ENCODE measurements at regions not wholly inside any gene's neighbourhood (a gene's known extent, or its start where the extent isn't known, plus 50 kb on each side); places are given as distances from the start of the nearest gene placed in this dataset.

GRCh38 chr6:15953152-15953880 lies 175.6 kb upstream of the MYLIP start:
- no peaks in the 10 kb centered on the region for H3K36me3 ChIP-seq
- DNase-seq (no peak), ATAC-seq (no peak)
- H3K4me1 ChIP-seq = peaks cover 36% of the 10 kb centered on the region
- no peaks in the 10 kb centered on the region for H3K27me3 ChIP-seq
- intact Hi-C loops (cut with DNase I) = no loop called here
- no peak overlapping the region for H3K4me3 ChIP-seq
- TF ChIP-seq, protein P1, sequence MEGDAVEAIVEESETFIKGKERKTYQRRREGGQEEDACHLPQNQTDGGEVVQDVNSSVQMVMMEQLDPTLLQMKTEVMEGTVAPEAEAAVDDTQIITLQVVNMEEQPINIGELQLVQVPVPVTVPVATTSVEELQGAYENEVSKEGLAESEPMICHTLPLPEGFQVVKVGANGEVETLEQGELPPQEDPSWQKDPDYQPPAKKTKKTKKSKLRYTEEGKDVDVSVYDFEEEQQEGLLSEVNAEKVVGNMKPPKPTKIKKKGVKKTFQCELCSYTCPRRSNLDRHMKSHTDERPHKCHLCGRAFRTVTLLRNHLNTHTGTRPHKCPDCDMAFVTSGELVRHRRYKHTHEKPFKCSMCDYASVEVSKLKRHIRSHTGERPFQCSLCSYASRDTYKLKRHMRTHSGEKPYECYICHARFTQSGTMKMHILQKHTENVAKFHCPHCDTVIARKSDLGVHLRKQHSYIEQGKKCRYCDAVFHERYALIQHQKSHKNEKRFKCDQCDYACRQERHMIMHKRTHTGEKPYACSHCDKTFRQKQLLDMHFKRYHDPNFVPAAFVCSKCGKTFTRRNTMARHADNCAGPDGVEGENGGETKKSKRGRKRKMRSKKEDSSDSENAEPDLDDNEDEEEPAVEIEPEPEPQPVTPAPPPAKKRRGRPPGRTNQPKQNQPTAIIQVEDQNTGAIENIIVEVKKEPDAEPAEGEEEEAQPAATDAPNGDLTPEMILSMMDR (IDR thresholded peaks at IDR 0.05) = no peak
- no peak overlapping the region for H3K27ac ChIP-seq
- H3K9me3 ChIP-seq = no peaks in the 10 kb centered on the region

- no peak overlapping the region for H3K4me3 ChIP-seq
- intact Hi-C loops (cut with DNase I) = no loop called here
- DNase-seq (no peak), ATAC-seq (peak; percentile 30)
- no peaks in the 10 kb centered on the region for H3K36me3 ChIP-seq
- TF ChIP-seq, protein P1 (IDR thresholded peaks at IDR 0.05) = no peak
- H3K9me3 ChIP-seq = no peaks in the 10 kb centered on the region
- no peaks in the 10 kb centered on the region for H3K27me3 ChIP-seq
- H3K4me1 ChIP-seq = peaks cover 35% of the 10 kb centered on the region
- no peak overlapping the region for H3K27ac ChIP-seq
These were observed 176.4 kb upstream of the MYLIP start for GRCh38 chr6:15952231-15953151.

DNA sequence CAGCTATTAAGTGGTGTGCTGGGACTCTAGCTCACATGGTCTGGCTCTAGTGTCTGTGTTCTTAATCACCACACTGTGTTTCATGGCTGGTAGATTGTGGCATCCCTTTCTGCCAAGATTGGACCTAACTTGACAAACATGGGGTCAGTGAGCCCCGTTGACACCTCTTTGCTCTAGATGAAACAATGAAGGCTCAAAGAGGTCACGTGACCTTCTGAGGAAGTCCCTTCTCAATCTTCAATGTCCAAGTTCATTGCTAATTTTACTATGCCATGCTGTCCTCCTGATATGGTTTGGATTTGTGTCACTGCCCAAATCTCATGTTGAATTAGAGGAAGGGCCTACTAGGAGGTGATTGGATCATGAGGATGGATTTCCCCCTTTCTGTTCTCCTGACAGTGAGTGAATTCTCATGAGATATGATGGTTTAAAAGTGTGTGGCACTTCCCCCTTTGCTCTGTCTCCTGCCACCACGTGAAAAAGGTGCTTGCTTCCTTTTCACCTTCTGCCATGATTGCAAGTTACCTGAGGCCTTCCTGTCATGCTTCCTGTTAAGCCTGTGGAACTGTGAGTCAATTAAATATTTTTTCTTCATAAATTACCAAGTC lies 177.8 kb upstream of the MYLIP start:
- TF ChIP-seq, protein P1 (IDR thresholded peaks at IDR 0.05) = no peak
- peaks cover 21% of the 10 kb centered on the region for H3K4me1 ChIP-seq
- no peaks in the 10 kb centered on the region for H3K36me3 ChIP-seq
- DNase-seq = no peak
- H3K27ac ChIP-seq = no peak overlapping the region
- no peak for ATAC-seq
- no peak overlapping the region for H3K4me3 ChIP-seq
- H3K27me3 ChIP-seq = no peaks in the 10 kb centered on the region
- intact Hi-C loops (cut with DNase I) = no loop called here
- H3K9me3 ChIP-seq = no peaks in the 10 kb centered on the region

GRCh38 chr6:15949982-15950381 lies 178.9 kb upstream of the MYLIP start:
- TF ChIP-seq, protein P1 (IDR thresholded peaks at IDR 0.05) = no peak
- intact Hi-C loops (cut with DNase I) = no loop called here
- H3K36me3 ChIP-seq = no peaks in the 10 kb centered on the region
- H3K9me3 ChIP-seq = no peaks in the 10 kb centered on the region
- H3K4me3 ChIP-seq = no peak overlapping the region
- peaks cover 18% of the 10 kb centered on the region for H3K4me1 ChIP-seq
- H3K27me3 ChIP-seq = no peaks in the 10 kb centered on the region
- DNase-seq = no peak
- no peak for ATAC-seq
- no peak overlapping the region for H3K27ac ChIP-seq

DNA sequence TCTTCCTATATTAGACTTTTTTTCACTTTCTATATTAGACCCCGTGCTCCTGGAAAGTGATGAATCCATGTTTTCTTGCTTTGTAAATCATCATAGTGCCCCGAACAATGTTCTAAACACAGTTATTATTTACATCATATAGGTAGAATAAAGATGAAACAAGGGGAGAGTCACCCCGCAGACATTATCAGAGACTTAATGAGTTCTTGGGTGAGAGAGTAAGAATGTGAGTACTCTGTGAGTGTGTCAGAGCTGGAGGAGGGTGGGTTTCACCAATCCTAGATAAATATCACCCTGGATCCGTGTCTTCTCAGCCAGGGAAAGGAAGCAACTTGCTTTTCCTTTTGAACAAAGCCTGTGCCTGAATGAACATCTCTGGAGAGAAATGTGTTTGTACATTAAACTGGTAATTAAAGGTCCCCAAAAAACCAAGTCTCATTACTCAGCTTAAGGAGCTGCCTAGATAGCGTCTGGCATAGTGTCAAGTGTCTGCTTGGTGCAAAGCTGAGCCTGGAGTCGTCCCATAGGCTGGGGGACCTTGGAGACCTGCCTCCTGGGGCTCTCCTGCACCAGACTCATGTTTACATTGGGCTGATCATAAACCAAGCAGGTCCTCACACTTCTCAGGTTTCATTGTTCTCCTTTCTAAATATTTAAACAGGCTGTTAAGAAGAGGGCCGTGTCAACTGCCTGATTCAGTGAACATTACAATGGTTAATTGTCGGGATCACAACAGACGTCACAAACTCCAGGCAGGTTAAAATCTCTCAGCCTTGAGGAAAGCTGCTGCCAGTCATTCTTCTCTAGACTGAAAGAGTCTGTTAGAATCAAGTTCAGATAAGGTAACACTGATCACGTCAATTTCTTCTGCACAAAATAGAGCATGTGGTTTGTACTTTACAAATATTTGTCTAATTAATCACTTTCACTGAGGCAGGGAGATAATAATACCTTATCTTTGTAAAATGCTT lies 179.7 kb upstream of the MYLIP start:
- no peak overlapping the region for H3K4me3 ChIP-seq
- DNase-seq = peak; percentile 63
- no peaks in the 10 kb centered on the region for H3K27me3 ChIP-seq
- no peaks in the 10 kb centered on the region for H3K36me3 ChIP-seq
- no peak overlapping the region for H3K27ac ChIP-seq
- ATAC-seq = peak; percentile 85
- H3K9me3 ChIP-seq = no peaks in the 10 kb centered on the region
- H3K4me1 ChIP-seq = peaks cover 18% of the 10 kb centered on the region
- intact Hi-C loops (cut with DNase I) = no loop called here
- TF ChIP-seq, protein P1 (IDR thresholded peaks at IDR 0.05) = no peak
